Type B pancreatic cell (in vitro differentiated cells): ENCODE measurements at regions not wholly inside any gene's neighbourhood (a gene's known extent, or its start where the extent isn't known, plus 50 kb on each side); places are given as distances from the start of the nearest gene placed in this dataset.

Source experiments
- DNase-seq: peaks from one replicate; pipeline ENCODE4 v3.0.0; 2021; ENCODE audit warnings: mixed read lengths; ENCODE audit not compliant: unreplicated experiment; ENCODE audit errors: extremely low spot score
- H3K27ac Mint-ChIP-seq: 2 replicates; pipeline ENCODE4 v1.8.0; 2021; ENCODE audit warnings: mild to moderate bottlenecking, mixed read lengths
- H3K27me3 Mint-ChIP-seq: 2 replicates; pipeline ENCODE4 v1.8.0; 2021; ENCODE audit warnings: mixed read lengths
- H3K36me3 Mint-ChIP-seq: 2 replicates; pipeline ENCODE4 v1.8.0; 2021; ENCODE audit warnings: mixed read lengths
- H3K4me1 Mint-ChIP-seq: one replicate; pipeline ENCODE4 v1.8.0; 2021; ENCODE audit warnings: mixed read lengths; ENCODE audit not compliant: unreplicated experiment
- H3K4me3 Mint-ChIP-seq: 2 replicates; pipeline ENCODE4 v1.8.0; 2021; ENCODE audit warnings: mild to moderate bottlenecking, mixed read lengths
- H3K9me3 Mint-ChIP-seq: 2 replicates; pipeline ENCODE4 v1.8.0; 2021; ENCODE audit warnings: mixed read lengths
- CTCF ChIP-seq: fragments of 200-600 bp; sonication (generic); conservative IDR thresholded peaks from 2 replicates; pipeline ENCODE4 v1.5.0; 2021; ENCODE audit warnings: antibody characterized with exemption, mild to moderate bottlenecking

- no peaks in the 10 kb centered on the region for H3K9me3 Mint-ChIP-seq
- no peak overlapping the region for H3K4me3 Mint-ChIP-seq
- H3K4me1 Mint-ChIP-seq, result no peaks in the 10 kb centered on the region
- H3K36me3 Mint-ChIP-seq, result no peaks in the 10 kb centered on the region
- no peak for TF ChIP-seq CTCF
- DNase-seq, result no peak
- no peak overlapping the region for H3K27ac Mint-ChIP-seq
- peaks cover 21% of the 10 kb centered on the region for H3K27me3 Mint-ChIP-seq
Measured at GRCh38 chr21:35663856-35664606, 396.3 kb downstream of the SETD4 start.

DNA sequence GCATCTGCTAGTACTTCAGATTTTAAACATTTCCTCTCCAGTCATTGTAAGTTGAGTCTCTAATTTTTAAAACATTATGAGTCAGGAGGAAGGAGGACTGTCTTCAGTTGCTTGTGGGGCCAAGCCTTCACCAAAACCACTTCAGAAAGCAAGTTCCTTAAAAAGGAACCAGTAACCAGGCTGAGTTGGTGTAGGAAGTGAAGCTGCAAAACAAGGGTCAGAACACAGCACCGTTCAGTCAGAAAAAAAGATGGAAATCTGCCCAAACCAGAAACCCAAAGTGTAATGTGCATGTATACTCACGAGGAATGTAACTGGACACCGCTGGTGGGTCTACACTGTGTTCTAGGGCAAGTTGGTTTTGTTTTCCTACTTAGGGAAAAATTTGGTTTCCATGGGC, 402.1 kb downstream of the SETD4 start:
- Mint-ChIP-seq H3K27ac (no peak overlapping the region), H3K9me3 (peaks cover 7% of the 10 kb centered on the region), H3K36me3 (no peaks in the 10 kb centered on the region)

GRCh38 chr21:35652872-35653271, 407.5 kb downstream of the SETD4 start:
- Mint-ChIP-seq H3K27ac (no peak overlapping the region), H3K36me3 (no peaks in the 10 kb centered on the region), H3K27me3 (peaks cover 14% of the 10 kb centered on the region), H3K9me3 (peaks cover 7% of the 10 kb centered on the region), H3K4me1 (peaks cover under 1% of the 10 kb centered on the region), H3K4me3 (no peak overlapping the region)
- peak; percentile 18 for DNase-seq
- TF ChIP-seq CTCF, result no peak

More for the DNA sequence above, 402.1 kb downstream of the SETD4 start:
- Mint-ChIP-seq H3K4me3 (no peak overlapping the region), H3K27me3 (peaks cover 7% of the 10 kb centered on the region), H3K4me1 (peaks cover 5% of the 10 kb centered on the region)
- DNase-seq, result no peak
- TF ChIP-seq CTCF, result no peak

GRCh38 chr21:35652196-35652595, 408.1 kb downstream of the SETD4 start:
- H3K9me3 Mint-ChIP-seq, result peaks cover 7% of the 10 kb centered on the region
- H3K27me3 Mint-ChIP-seq, result peaks cover 14% of the 10 kb centered on the region
- no peaks in the 10 kb centered on the region for H3K36me3 Mint-ChIP-seq
- no peaks in the 10 kb centered on the region for H3K4me1 Mint-ChIP-seq
- H3K4me3 Mint-ChIP-seq, result no peak overlapping the region
- no peak for TF ChIP-seq CTCF
- no peak for DNase-seq
- no peak overlapping the region for H3K27ac Mint-ChIP-seq

DNA sequence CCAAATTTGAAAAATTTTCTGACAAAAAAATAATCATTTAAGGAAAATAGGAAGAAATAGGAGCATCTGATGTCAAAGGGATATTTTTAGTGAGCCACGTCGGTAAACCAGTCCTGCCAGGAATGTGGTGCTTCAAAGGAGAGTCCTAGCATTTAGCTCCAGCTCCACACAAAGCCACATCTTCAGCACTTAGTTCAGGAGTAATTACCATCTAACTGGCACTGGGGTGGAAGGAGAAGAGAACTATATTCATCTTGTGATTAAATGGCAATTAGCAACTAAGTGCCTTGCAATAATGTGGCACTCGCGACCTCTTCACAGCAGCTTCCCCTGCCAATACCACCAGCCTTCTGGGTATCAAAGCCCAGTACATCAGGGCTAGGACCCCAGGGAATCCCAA, 409.1 kb downstream of the SETD4 start:
- Mint-ChIP-seq H3K36me3 (no peaks in the 10 kb centered on the region), H3K9me3 (no peaks in the 10 kb centered on the region), H3K4me3 (no peak overlapping the region), H3K27ac (no peak overlapping the region), H3K27me3 (peaks cover 14% of the 10 kb centered on the region), H3K4me1 (no peaks in the 10 kb centered on the region)
- TF ChIP-seq CTCF, result no peak
- DNase-seq, result no peak
